ENCODE measurements at regions not wholly inside any gene's neighbourhood (a gene's known extent, or its start where the extent isn't known, plus 50 kb on each side); places are given as distances from the start of the nearest gene placed in this dataset.

DNA sequence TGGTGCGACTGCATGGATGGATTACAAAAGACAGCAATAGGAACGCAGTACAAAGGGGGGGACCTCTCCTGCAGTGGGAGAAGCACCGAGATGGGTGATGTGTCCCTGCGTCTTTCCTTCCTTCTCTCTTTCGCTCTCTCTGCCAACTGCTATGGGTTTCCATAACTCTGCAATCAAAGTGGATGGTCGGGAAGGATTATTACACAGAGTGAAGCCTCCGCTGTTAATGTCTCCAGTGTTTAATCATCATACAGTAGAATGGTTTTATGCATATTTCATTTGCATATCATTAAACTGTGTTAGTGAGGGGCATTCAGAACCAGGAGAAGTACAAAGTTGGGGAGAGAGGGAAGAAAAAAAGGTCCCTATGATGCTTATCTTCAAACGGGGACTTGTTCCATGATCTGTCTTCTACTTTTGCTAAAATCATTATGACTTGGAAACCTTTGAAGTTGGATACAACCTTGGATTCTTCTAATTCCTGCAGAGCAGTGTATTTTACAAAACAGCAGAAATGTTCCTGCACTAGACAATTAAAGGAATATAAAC is 255.9 kb upstream of the PMFBP1 start:
- Mint-ChIP-seq H3K9me3 (peaks cover 9% of the 10 kb centered on the region), H3K36me3 (ENCODE audit: low read depth) (no peaks in the 10 kb centered on the region), H3K27me3 (ENCODE audit: low read depth) (no peaks in the 10 kb centered on the region), H3K27ac (no peak overlapping the region), H3K4me3 (no peak overlapping the region), H3K4me1 (ENCODE audit: low read depth) (no peaks in the 10 kb centered on the region)
- no peak for DNase-seq (ENCODE audit: low spot score)

DNA sequence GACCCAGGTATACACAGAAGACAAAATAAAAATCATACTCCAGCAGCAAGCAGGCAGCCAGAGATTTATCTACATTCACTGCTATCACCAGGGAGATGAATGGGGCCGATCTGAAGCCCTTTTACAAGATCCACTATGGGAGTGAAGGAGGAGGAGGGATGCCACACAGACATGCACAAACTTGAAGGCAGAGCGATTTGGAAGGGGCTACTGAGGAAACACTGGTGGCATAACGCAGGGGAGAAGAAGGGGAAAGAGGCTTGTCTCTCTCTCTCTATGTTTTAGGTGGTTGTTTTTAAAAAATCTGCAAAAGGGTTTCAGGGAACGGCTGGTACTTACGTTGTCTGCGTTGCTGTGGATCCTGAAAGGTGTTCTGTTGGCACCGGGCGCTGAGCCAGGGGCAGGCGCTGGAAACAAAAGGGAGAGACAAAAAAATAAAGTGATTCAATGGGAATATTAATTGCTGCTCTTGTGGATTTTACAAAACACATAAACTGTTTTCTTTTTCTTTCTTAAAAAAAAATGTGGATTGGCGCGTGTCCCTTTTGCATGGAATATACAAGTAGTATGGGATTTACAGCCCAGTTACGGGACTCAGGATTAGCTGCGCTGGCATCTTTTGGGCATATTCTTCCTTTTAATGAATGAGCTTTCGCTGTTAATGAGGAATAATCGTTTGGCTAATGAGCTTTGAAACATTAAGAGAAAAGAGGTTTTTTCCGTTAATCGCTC is 255.3 kb upstream of the PMFBP1 start:
- Mint-ChIP-seq H3K36me3 (ENCODE audit: low read depth) (no peaks in the 10 kb centered on the region), H3K27ac (no peak overlapping the region)

DNA sequence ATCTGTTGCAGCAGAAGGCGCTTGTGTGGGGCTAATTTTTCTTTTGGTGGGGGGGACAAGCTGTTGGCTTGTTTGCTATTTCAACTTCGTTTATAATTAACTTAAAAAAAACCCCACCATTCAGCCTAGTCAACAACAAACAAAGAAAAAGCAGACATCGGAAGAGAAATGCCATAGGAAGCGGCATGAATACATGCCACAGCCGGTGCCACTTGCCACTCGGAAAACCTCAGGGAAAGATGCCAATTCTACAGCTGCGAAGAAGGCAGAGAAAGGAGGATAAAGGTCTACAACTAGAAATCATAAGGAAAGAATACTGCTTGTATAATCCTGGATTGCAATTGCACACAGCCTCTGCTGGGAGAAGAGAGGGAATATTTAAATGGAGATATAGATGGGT is 254.4 kb upstream of the PMFBP1 start:
- H3K27me3 Mint-ChIP-seq (ENCODE audit: low read depth), result no peaks in the 10 kb centered on the region
- no peak overlapping the region for H3K4me3 Mint-ChIP-seq
- H3K36me3 Mint-ChIP-seq (ENCODE audit: low read depth), result no peaks in the 10 kb centered on the region
- H3K27ac Mint-ChIP-seq, result no peak overlapping the region
- peaks cover 13% of the 10 kb centered on the region for H3K9me3 Mint-ChIP-seq
- H3K4me1 Mint-ChIP-seq (ENCODE audit: low read depth), result no peaks in the 10 kb centered on the region
- no peak for DNase-seq (ENCODE audit: low spot score)

More for the DNA sequence above, 255.3 kb upstream of the PMFBP1 start:
- no peak for DNase-seq (ENCODE audit: low spot score)
- H3K27me3 Mint-ChIP-seq (ENCODE audit: low read depth), result no peaks in the 10 kb centered on the region
- H3K4me3 Mint-ChIP-seq, result no peak overlapping the region
- no peaks in the 10 kb centered on the region for H3K4me1 Mint-ChIP-seq (ENCODE audit: low read depth)
- peaks cover 13% of the 10 kb centered on the region for H3K9me3 Mint-ChIP-seq

DNA sequence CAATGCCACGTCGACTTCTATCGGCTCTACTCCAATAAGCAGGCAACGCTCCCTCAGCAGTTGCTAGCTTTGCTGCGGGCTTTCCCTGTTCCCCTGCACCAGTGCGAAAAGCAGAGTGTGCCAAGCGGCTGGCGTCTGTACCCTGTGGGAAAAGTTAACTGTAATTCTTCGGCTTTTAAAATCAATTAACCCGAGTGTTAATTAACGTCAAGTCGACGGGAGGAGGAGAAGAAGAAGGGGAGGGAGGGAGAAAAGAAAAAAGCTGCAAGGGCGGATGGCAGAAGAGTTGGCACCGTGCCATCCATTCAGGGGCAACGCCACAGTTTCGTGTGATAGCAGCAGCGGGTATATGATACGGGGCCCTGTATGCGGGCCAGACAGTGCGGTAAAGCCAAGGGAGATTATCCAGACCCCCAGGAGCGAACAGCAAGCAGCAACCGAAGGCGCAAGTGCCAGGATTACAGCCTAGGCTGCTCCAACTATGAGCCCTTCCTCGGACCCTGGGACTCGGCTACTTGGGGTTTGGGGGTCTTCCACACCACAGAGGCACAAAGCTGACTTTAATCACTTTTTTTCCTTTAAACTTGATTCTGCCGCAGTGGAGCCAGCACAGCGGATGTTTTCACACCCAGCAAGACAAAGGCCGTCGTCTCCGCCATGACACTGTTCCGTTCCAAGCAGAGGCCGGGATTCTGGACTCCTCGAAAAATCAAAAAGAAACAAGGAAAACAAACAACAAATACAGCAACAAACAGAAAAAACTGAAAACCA is 253.8 kb upstream of the PMFBP1 start:
- H3K36me3 Mint-ChIP-seq (ENCODE audit: low read depth), result no peaks in the 10 kb centered on the region
- H3K4me3 Mint-ChIP-seq, result no peak overlapping the region
- DNase-seq (ENCODE audit: low spot score), result no peak
- H3K4me1 Mint-ChIP-seq (ENCODE audit: low read depth), result no peaks in the 10 kb centered on the region
- no peaks in the 10 kb centered on the region for H3K27me3 Mint-ChIP-seq (ENCODE audit: low read depth)
- H3K9me3 Mint-ChIP-seq, result peaks cover 16% of the 10 kb centered on the region
- no peak overlapping the region for H3K27ac Mint-ChIP-seq

DNA sequence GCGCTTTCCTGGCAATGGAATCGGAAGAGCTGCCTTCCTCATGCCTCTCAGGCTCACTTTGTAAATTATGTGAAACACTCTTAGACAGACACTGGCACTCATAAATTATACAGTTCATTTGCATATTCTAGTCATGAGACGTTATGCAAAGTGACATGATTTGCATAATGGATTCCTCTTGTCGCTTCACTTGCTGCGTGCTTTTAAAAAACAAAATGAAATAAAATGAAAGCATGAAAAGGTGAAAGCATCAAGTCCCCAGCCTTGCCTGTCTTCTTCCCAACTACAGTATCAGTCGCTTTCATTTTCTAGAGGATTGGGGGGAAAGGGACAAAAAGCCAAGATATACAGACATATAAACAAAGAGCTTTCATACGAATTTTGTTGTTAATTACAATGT is 252.8 kb upstream of the PMFBP1 start:
- Mint-ChIP-seq H3K27ac (no peak overlapping the region), H3K4me1 (ENCODE audit: low read depth) (no peaks in the 10 kb centered on the region), H3K9me3 (peaks cover 16% of the 10 kb centered on the region), H3K36me3 (ENCODE audit: low read depth) (no peaks in the 10 kb centered on the region), H3K4me3 (no peak overlapping the region), H3K27me3 (ENCODE audit: low read depth) (no peaks in the 10 kb centered on the region)
- DNase-seq (ENCODE audit: low spot score), result no peak

DNA sequence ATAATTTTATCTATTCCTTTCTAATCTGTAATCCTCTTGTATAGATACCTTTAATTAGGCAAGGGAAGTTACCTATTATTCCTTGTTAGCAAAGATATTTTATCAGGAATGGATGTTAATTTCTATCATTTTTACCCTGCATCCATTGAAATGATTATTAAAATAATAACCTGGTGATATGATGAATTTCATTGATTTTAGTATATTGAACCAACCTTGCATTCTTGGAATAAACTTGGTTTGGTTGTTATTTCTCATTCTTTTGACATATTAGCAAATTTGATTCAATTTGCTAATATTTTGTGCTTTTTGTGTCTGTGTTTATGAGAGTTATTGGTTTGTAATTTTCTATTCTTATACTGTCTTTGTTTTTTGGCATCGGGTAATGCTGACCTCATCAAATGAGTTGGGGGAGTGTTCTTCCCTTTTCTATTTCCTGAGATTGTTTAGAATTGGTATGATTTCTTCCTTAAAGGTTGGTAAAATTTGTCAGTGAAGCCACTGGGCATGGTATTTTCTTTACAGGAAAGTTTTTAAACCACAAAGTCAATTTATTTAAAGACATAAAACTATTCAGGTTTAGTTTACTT is 250.4 kb upstream of the PMFBP1 start:
- Mint-ChIP-seq H3K36me3 (ENCODE audit: low read depth) (no peaks in the 10 kb centered on the region), H3K4me3 (no peak overlapping the region), H3K27ac (no peak overlapping the region), H3K9me3 (peaks cover 16% of the 10 kb centered on the region), H3K27me3 (ENCODE audit: low read depth) (no peaks in the 10 kb centered on the region), H3K4me1 (ENCODE audit: low read depth) (no peaks in the 10 kb centered on the region)
- no peak for DNase-seq (ENCODE audit: low spot score)

DNA sequence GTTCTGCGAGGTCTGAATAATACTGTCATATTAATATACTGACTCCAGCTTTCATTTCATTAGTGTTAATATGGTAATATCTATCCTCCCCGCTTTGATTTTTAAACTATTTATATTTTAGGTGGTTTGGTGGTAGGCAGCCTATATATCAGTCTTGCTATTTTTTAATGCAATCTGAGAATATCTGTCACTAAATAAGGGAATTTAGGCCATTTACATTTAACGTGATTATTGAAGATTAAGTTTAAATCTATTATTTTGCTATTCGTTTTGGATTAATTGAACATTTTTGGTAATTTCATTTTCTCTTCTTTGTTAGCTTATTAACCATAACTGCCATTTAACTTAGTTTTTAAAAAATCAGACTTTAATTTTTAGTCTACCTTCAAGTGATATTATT is 247.7 kb upstream of the PMFBP1 start:
- H3K27ac Mint-ChIP-seq, result no peak overlapping the region
- H3K4me1 Mint-ChIP-seq (ENCODE audit: low read depth), result peaks cover 2% of the 10 kb centered on the region
- H3K27me3 Mint-ChIP-seq (ENCODE audit: low read depth), result no peaks in the 10 kb centered on the region
- no peak overlapping the region for H3K4me3 Mint-ChIP-seq
- peaks cover 20% of the 10 kb centered on the region for H3K9me3 Mint-ChIP-seq
- H3K36me3 Mint-ChIP-seq (ENCODE audit: low read depth), result no peaks in the 10 kb centered on the region
- no peak for DNase-seq (ENCODE audit: low spot score)

DNA sequence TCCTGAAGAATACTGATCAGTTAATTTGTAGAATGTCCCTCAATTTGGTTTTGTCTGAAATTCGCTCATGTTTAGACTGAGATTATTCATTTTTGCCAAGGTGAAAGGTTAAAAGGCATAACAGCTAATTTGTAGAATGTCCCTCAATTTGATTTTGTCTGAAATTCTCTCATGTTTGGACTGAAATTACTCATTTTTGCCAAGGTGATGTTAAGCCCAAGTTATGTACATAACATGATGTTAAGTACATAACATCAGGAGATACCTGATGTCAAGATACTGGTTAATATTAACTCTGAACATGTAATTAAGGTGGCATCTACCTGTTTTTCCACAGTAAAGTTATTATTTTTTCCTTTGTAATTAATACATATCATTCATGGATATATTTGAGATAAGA is 243.4 kb upstream of the PMFBP1 start:
- H3K27me3 Mint-ChIP-seq (ENCODE audit: low read depth), result no peaks in the 10 kb centered on the region
- H3K4me3 Mint-ChIP-seq, result no peak overlapping the region
- H3K9me3 Mint-ChIP-seq, result peaks cover 4% of the 10 kb centered on the region
- H3K4me1 Mint-ChIP-seq (ENCODE audit: low read depth), result peaks cover 2% of the 10 kb centered on the region
- DNase-seq (ENCODE audit: low spot score), result no peak
- H3K36me3 Mint-ChIP-seq (ENCODE audit: low read depth), result no peaks in the 10 kb centered on the region
- no peak overlapping the region for H3K27ac Mint-ChIP-seq

DNA sequence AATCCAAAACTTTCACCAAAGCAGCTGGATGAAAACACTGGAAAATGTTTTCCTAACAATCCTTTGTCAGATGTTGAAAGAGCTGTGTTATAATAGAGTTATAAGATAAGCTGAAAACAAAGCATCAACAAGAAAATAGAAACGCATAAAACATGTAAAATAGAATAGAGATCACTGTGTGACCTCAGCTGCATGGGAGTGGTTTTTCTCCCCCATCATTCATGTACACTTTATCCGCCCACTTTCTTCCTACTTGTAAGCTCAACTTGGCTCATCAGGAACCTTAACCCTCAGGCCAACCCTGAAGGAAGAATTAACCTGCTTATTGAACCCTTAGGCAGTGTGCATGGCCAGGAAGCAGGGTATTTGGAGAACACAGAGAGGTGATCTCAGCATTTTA is 238.5 kb upstream of the PMFBP1 start:
- no peak overlapping the region for H3K4me3 Mint-ChIP-seq
- no peaks in the 10 kb centered on the region for H3K36me3 Mint-ChIP-seq (ENCODE audit: low read depth)
- no peak overlapping the region for H3K27ac Mint-ChIP-seq
- H3K4me1 Mint-ChIP-seq (ENCODE audit: low read depth), result no peaks in the 10 kb centered on the region
- H3K9me3 Mint-ChIP-seq, result peaks cover 4% of the 10 kb centered on the region
- H3K27me3 Mint-ChIP-seq (ENCODE audit: low read depth), result no peaks in the 10 kb centered on the region
- DNase-seq (ENCODE audit: low spot score), result no peak

DNA sequence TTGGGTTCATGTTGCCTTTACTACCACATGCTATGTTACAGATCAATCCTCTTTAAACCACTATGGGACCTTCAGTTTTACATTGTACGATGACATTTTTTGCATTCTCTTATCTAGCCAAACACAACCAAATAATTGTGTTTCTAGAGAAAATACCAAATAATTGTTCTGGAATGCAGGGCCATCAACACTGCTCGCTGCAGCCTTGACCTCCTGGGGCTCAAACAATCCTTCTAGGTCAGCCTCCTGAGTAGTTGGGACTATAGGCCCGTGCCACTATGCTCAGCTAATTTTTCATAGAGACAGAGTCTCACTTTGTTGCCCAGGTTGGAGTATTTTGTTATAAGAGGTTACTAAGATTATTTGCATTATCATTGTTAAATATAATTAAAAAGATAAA is 237.5 kb upstream of the PMFBP1 start:
- Mint-ChIP-seq H3K27me3 (ENCODE audit: low read depth) (no peaks in the 10 kb centered on the region), H3K9me3 (no peaks in the 10 kb centered on the region), H3K4me3 (no peak overlapping the region), H3K36me3 (ENCODE audit: low read depth) (no peaks in the 10 kb centered on the region), H3K27ac (no peak overlapping the region), H3K4me1 (ENCODE audit: low read depth) (no peaks in the 10 kb centered on the region)
- DNase-seq (ENCODE audit: low spot score), result no peak

DNA sequence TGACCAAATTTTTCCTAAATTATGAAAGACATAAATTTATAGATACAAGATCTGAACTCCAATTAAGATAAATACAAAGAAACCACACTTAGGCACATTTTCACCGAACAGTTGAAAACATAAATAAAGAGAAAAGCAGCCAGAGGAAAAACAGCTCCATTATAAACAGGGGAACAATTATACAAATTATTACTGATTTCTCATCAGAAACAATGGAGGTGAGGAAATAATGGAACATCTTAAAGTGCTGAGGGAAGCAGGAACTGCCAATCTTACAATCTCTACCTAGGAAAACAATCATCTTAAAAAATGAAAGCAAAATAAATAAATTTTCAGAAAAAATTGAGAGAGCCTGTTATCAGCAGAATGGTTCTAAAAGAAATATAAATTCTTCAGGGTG is 234.4 kb upstream of the PMFBP1 start:
- Mint-ChIP-seq H3K27me3 (ENCODE audit: low read depth) (no peaks in the 10 kb centered on the region), H3K27ac (no peak overlapping the region), H3K9me3 (no peaks in the 10 kb centered on the region), H3K4me3 (no peak overlapping the region), H3K36me3 (ENCODE audit: low read depth) (no peaks in the 10 kb centered on the region), H3K4me1 (ENCODE audit: low read depth) (no peaks in the 10 kb centered on the region)
- DNase-seq (ENCODE audit: low spot score), result no peak

DNA sequence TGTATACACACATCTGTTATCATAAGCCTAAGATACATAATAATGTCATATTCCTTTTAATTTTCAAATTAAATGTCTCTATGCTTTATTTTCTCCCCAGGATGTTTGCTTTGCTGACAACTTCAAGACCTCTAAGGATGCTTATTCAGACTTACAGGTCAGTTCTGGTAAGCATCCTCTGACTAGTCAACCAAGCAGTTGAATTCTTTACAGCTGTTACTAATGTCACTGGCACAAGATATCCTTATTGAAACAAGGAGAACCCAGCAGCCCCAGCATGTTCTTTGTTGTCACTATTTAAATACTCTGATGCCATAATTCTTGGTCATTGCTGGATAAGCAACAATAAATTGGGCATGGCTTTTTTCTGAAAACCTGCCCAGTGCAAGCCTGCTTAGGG is 232.3 kb upstream of the PMFBP1 start:
- Mint-ChIP-seq H3K9me3 (no peaks in the 10 kb centered on the region), H3K36me3 (ENCODE audit: low read depth) (no peaks in the 10 kb centered on the region), H3K4me1 (ENCODE audit: low read depth) (no peaks in the 10 kb centered on the region), H3K27me3 (ENCODE audit: low read depth) (no peaks in the 10 kb centered on the region), H3K27ac (no peak overlapping the region), H3K4me3 (no peak overlapping the region)
- DNase-seq (ENCODE audit: low spot score), result no peak

DNA sequence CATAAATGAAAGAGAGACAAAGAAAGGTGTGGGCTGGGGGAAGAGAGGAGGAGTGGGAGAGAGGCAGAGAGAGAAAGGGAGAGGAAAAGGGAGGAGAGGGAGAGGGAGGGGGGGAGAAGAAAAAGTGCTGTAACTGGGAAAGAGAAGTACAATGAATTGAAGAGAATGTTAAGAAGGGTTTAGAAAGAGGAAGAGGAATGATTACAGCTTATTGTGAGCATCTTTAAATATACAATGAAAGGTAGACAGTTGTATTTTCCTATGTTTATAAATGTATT is 229.1 kb upstream of the PMFBP1 start:
- Mint-ChIP-seq H3K4me1 (ENCODE audit: low read depth) (no peaks in the 10 kb centered on the region), H3K9me3 (no peaks in the 10 kb centered on the region), H3K36me3 (ENCODE audit: low read depth) (no peaks in the 10 kb centered on the region), H3K27ac (no peak overlapping the region), H3K4me3 (no peak overlapping the region), H3K27me3 (ENCODE audit: low read depth) (no peaks in the 10 kb centered on the region)
- no peak for DNase-seq (ENCODE audit: low spot score)

DNA sequence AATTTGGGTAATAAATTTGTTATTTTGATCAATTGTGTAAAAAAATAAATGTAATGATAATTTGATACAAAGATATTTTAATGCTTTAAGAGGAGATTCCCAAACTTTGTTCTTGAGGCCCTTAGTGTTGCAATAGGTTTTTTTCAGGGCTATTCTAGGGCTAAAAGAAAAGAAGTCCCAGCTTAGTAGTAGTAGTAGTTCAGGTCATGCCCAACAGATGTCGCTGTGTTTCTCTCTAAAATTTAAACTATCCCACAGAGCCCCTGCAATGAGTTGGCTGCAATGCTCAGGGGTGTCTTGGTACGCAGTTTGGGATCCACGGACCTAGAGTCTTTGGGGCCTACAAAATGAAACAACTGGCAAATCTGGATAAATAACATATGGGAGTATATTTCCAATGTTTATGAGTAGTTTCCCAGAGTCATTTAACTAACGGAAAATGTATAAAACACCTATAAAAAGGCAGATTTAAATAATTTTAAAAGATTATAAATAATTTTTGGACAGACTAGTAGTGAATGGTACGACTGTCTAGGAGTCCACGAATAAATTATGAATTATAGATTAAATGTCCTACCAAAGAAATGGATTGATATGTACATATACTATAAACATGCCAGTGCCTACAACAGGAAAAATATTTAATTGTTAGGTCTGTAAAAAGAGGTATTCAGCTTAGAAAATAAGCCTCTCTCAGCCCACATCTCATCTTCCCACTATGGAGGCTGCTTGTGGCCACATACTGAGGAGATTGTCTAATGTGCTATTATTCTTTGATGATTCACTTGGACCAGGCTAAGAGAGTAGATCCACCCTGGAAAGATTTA is 228.5 kb upstream of the PMFBP1 start:
- no peak overlapping the region for H3K4me3 Mint-ChIP-seq
- no peaks in the 10 kb centered on the region for H3K27me3 Mint-ChIP-seq (ENCODE audit: low read depth)
- H3K27ac Mint-ChIP-seq, result no peak overlapping the region
- H3K4me1 Mint-ChIP-seq (ENCODE audit: low read depth), result no peaks in the 10 kb centered on the region
- H3K9me3 Mint-ChIP-seq, result no peaks in the 10 kb centered on the region
- DNase-seq (ENCODE audit: low spot score), result no peak
- H3K36me3 Mint-ChIP-seq (ENCODE audit: low read depth), result no peaks in the 10 kb centered on the region
